Erythroblast (primary cell): ENCODE measurements at regions not wholly inside any gene's neighbourhood (a gene's known extent, or its start where the extent isn't known, plus 50 kb on each side); places are given as distances from the start of the nearest gene placed in this dataset.

Source experiments
- GATA1 ChIP-seq: IDR thresholded peaks from 2 replicates; pipeline ENCODE4 v1.6.1; 2011; ENCODE audit warnings: low read depth, mild to moderate bottlenecking, control low read depth, low read length, moderate library complexity
- POLR2A ChIP-seq: IDR thresholded peaks from 2 replicates; pipeline ENCODE4 v1.6.1; 2011; ENCODE audit warnings: mild to moderate bottlenecking, low read length

DNA sequence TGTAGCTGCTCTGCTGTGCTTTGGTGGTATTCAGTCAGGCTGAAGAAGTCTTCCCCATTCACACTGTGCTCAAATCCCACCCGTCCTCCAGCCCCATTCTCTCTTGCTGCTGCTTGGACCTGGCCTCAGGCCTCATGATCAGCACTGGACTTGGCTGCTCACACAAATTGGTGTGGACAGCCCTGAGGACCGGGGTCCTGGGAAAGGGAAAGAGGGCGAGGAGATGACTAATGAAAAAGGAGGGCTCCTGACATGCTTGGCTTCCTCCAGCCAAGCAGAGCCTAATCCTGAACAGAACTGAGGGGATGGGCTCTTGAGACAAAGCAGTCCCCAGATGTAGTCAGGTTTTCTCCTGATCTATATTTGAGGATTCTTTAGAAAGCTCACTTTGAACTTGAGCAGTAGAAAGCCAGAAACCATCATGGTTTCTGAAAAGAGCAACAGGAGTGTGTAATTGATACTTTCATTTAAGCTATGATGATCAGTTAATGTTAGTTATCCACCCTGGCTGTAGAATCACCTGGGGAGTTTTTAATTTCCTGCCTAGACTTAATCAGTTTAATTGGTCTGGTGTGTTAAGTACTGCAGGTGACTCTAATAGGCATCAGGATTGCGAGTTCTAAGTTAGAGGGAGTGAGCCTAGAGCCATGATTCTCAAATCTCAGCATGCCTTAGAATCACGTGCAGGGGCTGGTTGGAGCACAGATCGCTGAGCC lies 79.4 kb upstream of the THBS1 start:
- TF ChIP-seq POLR2A, result no peak
- TF ChIP-seq GATA1, result no peak
